ENCODE measurements at regions not wholly inside any gene's neighbourhood (a gene's known extent, or its start where the extent isn't known, plus 50 kb on each side); places are given as distances from the start of the nearest gene placed in this dataset.
"Not testable (repeated sequence)": the region's sequence is repeated elsewhere in the genome, so short reads cannot be mapped to it uniquely, and the experiment has no call there.

- DNase-seq = peak in 1 of 5 experiments; percentile 8
These were observed 166.6 kb upstream of the MARCKS start for GRCh38 chr6:113690281-113691259.

- no peak for DNase-seq
These were observed 165.9 kb upstream of the MARCKS start for GRCh38 chr6:113691260-113691656.

- no peak for DNase-seq
These were observed 163.3 kb upstream of the MARCKS start for GRCh38 chr6:113693851-113694250.

GRCh38 chr6:113694278-113695077 is 162.7 kb upstream of the MARCKS start:
- no peak for DNase-seq

GRCh38 chr6:113695516-113695915 is 161.6 kb upstream of the MARCKS start:
- DNase-seq = no peak

- DNase-seq = no peak
These were observed 160.2 kb upstream of the MARCKS start for GRCh38 chr6:113696960-113697359.

GRCh38 chr6:113697632-113698410 is 159.3 kb upstream of the MARCKS start:
- no peak for DNase-seq

- no peak for DNase-seq
These were observed 157.9 kb upstream of the MARCKS start for GRCh38 chr6:113699239-113699638.

- no peak for DNase-seq
These were observed 155.4 kb upstream of the MARCKS start for GRCh38 chr6:113701552-113702254.

GRCh38 chr6:113707194-113707593 is 150.0 kb upstream of the MARCKS start:
- DNase-seq = no peak

- DNase-seq = no peak
These were observed 147.1 kb upstream of the MARCKS start for GRCh38 chr6:113709936-113710509.

GRCh38 chr6:113713665-113714064 is 143.5 kb upstream of the MARCKS start:
- DNase-seq = no peak

- DNase-seq = no peak
These were observed 138.6 kb upstream of the MARCKS start for GRCh38 chr6:113718588-113718987.

GRCh38 chr6:113719064-113719463 is 138.1 kb upstream of the MARCKS start:
- no peak for DNase-seq

GRCh38 chr6:113719545-113719944 is 137.6 kb upstream of the MARCKS start:
- no peak for DNase-seq

- DNase-seq = no peak
These were observed 134.0 kb upstream of the MARCKS start for GRCh38 chr6:113723182-113723581.

GRCh38 chr6:113724927-113725326 is 132.2 kb upstream of the MARCKS start:
- not testable (repeated sequence) for DNase-seq

GRCh38 chr6:113731541-113731940 is 125.6 kb upstream of the MARCKS start:
- no peak for DNase-seq

- no peak for DNase-seq
These were observed 124.7 kb upstream of the MARCKS start for GRCh38 chr6:113732384-113732966.

GRCh38 chr6:113733381-113733780 is 123.8 kb upstream of the MARCKS start:
- DNase-seq = no peak

- DNase-seq = no peak
These were observed 122.2 kb upstream of the MARCKS start for GRCh38 chr6:113734982-113735381.
